IMR-90 (cell line): ENCODE measurements at regions not wholly inside any gene's neighbourhood (a gene's known extent, or its start where the extent isn't known, plus 50 kb on each side); places are given as distances from the start of the nearest gene placed in this dataset.

ENCODE experiments used
- ATAC-seq: fragments of 200-7000 bp; cut with Tn5 transposase; 2 replicates; pipeline ENCODE4 v1.9.1; 2020; ENCODE audit warnings: low read depth, mild to moderate bottlenecking, moderate library complexity
- BruUV-seq: library from RNA; stranded (reverse); fragments of 400-500 nt; replicated peaks from 2 replicates; lab custom pipeline; 2021; lab: Mats Ljungman, UMichigan
- CTCF ChIA-PET: fragments of 300-600 bp; formaldehyde crosslinking; extraction: SDS; loops from one replicate; lab custom pipeline; 2021; ENCODE audit warnings: antibody characterized with exemption; lab: Yijun Ruan, JAX
- POLR2A ChIA-PET: fragments of 300-600 bp; sonication (Branson Sonifier 250); formaldehyde crosslinking; loops from one replicate; lab custom pipeline; 2022; ENCODE audit warnings: antibody characterized with exemption; ENCODE audit not compliant: unreplicated experiment; lab: Charles Lee
- DNase-seq: peaks from one replicate; pipeline ENCODE4 v3.0.0; 2013
- H2AFZ ChIP-seq: replicated peaks from 2 replicates; pipeline ENCODE3; 2013; ENCODE audit warnings: low read length, mild to moderate bottlenecking; ENCODE audit not compliant: poor library complexity
- H2AK5ac ChIP-seq: 2 replicates; pipeline ENCODE4 v1.6.1; 2013; ENCODE audit warnings: low read depth, low read length, inconsistent platforms
- H2AK9ac ChIP-seq: replicated peaks from 2 replicates; pipeline ENCODE3; 2013; ENCODE audit warnings: mild to moderate bottlenecking, low read depth, low read length, moderate library complexity; ENCODE audit not compliant: poor library complexity
- H2BK120ac ChIP-seq: 2 replicates; pipeline ENCODE4 v1.6.1; 2013; ENCODE audit warnings: low read depth, low read length, inconsistent platforms
- H2BK15ac ChIP-seq: 3 replicates; pipeline ENCODE4 v1.6.1; 2013; ENCODE audit warnings: low read depth, low read length, inconsistent platforms
- H2BK20ac ChIP-seq: 2 replicates; pipeline ENCODE4 v1.6.1; 2013; ENCODE audit warnings: low read depth, mild to moderate bottlenecking, inconsistent platforms, low read length, moderate library complexity
- H2BK5ac ChIP-seq: 2 replicates; pipeline ENCODE4 v1.6.1; 2013; ENCODE audit warnings: mild to moderate bottlenecking, low read depth, low read length, inconsistent platforms; ENCODE audit not compliant: poor library complexity, severe bottlenecking
- H3K14ac ChIP-seq: replicated peaks from 2 replicates; pipeline ENCODE4 v1.6.1; 2013; ENCODE audit warnings: low read depth, low read length, inconsistent platforms
- H3K18ac ChIP-seq: 2 replicates; pipeline ENCODE4 v1.6.1; 2013; ENCODE audit warnings: low read depth, low read length, control low read depth
- H3K23ac ChIP-seq: 2 replicates; pipeline ENCODE4 v1.6.1; 2013; ENCODE audit warnings: low read depth, low read length, inconsistent platforms
- H3K27ac ChIP-seq: 2 replicates; pipeline ENCODE4 v1.5.1; 2013; ENCODE audit warnings: mild to moderate bottlenecking, control low read depth, low read length; ENCODE audit not compliant: insufficient read depth
- H3K27me3 ChIP-seq: 2 replicates; pipeline ENCODE4 v1.6.1; 2013; ENCODE audit warnings: low read length; ENCODE audit not compliant: control insufficient read depth, insufficient read depth
- H3K36me3 ChIP-seq: 2 replicates; pipeline ENCODE4 v1.6.1; 2013; ENCODE audit warnings: low read length, mixed read lengths; ENCODE audit not compliant: control insufficient read depth, insufficient read depth
- H3K4ac ChIP-seq: 2 replicates; pipeline ENCODE4 v1.6.1; 2013; ENCODE audit warnings: low read depth, low read length, inconsistent platforms
- H3K4me1 ChIP-seq: 2 replicates; pipeline ENCODE4 v1.6.1; 2013; ENCODE audit warnings: low read length, mixed read lengths; ENCODE audit not compliant: control insufficient read depth, insufficient read depth
- H3K4me2 ChIP-seq: 2 replicates; pipeline ENCODE4 v1.6.1; 2013; ENCODE audit warnings: low read depth, mild to moderate bottlenecking, control low read depth, low read length, moderate library complexity
- H3K4me3 ChIP-seq: 2 replicates; pipeline ENCODE4 v1.5.1; 2013; ENCODE audit warnings: low read depth, mild to moderate bottlenecking, control low read depth, low read length, moderate library complexity; ENCODE audit not compliant: insufficient read depth
- H3K56ac ChIP-seq: 2 replicates; pipeline ENCODE4 v1.6.1; 2013; ENCODE audit warnings: low read length, inconsistent platforms; ENCODE audit not compliant: insufficient read depth; ENCODE audit errors: extremely low read depth
- H3K79me1 ChIP-seq, 2 experiments: 2 replicates each; pipeline ENCODE4 v1.6.1; 2013; ENCODE audit warnings: low read length in 2 of 2, inconsistent platforms in 1 of 2, low read depth in 1 of 2
- H3K9ac ChIP-seq: 2 replicates; pipeline ENCODE4 v1.6.1; 2013; ENCODE audit warnings: low read depth, low read length, control low read depth
- H3K9me1 ChIP-seq: 2 replicates; pipeline ENCODE4 v1.6.1; 2013; ENCODE audit warnings: low read length, inconsistent platforms; ENCODE audit not compliant: insufficient read depth
- H3K9me3 ChIP-seq: 2 replicates; pipeline ENCODE4 v1.6.1; 2013; ENCODE audit warnings: low read length; ENCODE audit not compliant: control insufficient read depth, insufficient read depth
- H4K20me1 ChIP-seq: 2 replicates; pipeline ENCODE4 v1.6.1; 2013; ENCODE audit warnings: low read length, inconsistent platforms; ENCODE audit not compliant: insufficient read depth
- H4K5ac ChIP-seq: 2 replicates; pipeline ENCODE4 v1.6.1; 2013; ENCODE audit warnings: mild to moderate bottlenecking, low read depth, low read length, control low read depth
- H4K8ac ChIP-seq, 2 experiments: 2 replicates each; pipeline ENCODE4 v1.6.1; 2013; ENCODE audit warnings: low read depth in 2 of 2, low read length in 2 of 2, control low read depth in 1 of 2, inconsistent platforms in 1 of 2
- H4K91ac ChIP-seq: 2 replicates; pipeline ENCODE4 v1.6.1; 2013; ENCODE audit warnings: low read depth, low read length, inconsistent platforms; ENCODE audit not compliant: insufficient read depth
- BHLHE40 ChIP-seq: fragments of 150-350 bp; IDR thresholded peaks from 2 replicates; pipeline ENCODE4 v1.6.1; 2016; ENCODE audit warnings: mild to moderate bottlenecking, low read depth, low read length
- CEBPB ChIP-seq: IDR thresholded peaks from 2 replicates; pipeline ENCODE4 v1.6.1; 2012; ENCODE audit warnings: low read depth, low read length, improper control_type of control experiment
- CHD1 ChIP-seq: IDR thresholded peaks from 2 replicates; pipeline ENCODE4 v1.6.1; 2012; ENCODE audit warnings: low read depth, low read length, improper control_type of control experiment
- ELK1 ChIP-seq: fragments of 150-350 bp; IDR thresholded peaks from 2 replicates; pipeline ENCODE4 v1.6.1; 2016; ENCODE audit warnings: low read depth, mild to moderate bottlenecking, low read length, moderate library complexity, borderline replicate concordance
- MAFK ChIP-seq: IDR thresholded peaks from 2 replicates; pipeline ENCODE4 v1.6.1; 2012; ENCODE audit warnings: low read depth, low read length, improper control_type of control experiment
- MAZ ChIP-seq: IDR thresholded peaks from 2 replicates; pipeline ENCODE4 v1.6.1; 2012; ENCODE audit warnings: low read depth, mild to moderate bottlenecking, low read length, improper control_type of control experiment, moderate library complexity, borderline replicate concordance
- MXI1 ChIP-seq: IDR thresholded peaks from 2 replicates; pipeline ENCODE4 v1.6.1; 2012; ENCODE audit warnings: low read depth, mild to moderate bottlenecking, low read length, moderate library complexity, borderline replicate concordance
- NFE2L2 ChIP-seq: fragments of 150-350 bp; IDR thresholded peaks from 2 replicates; pipeline ENCODE4 v1.6.1; 2016; ENCODE audit warnings: low read depth, mild to moderate bottlenecking, low read length
- POLR2A ChIP-seq: IDR thresholded peaks from 2 replicates; pipeline ENCODE4 v1.6.1; 2012; ENCODE audit warnings: mild to moderate bottlenecking, low read depth, low read length
- RAD21 ChIP-seq: IDR thresholded peaks from 2 replicates; pipeline ENCODE4 v1.6.1; 2012; ENCODE audit warnings: low read length, improper control_type of control experiment
- RCOR1 ChIP-seq: IDR thresholded peaks from 2 replicates; pipeline ENCODE4 v1.6.1; 2012; ENCODE audit warnings: mild to moderate bottlenecking, low read length, improper control_type of control experiment; ENCODE audit not compliant: insufficient replicate concordance
- SMC3 ChIP-seq: fragments of 150-350 bp; IDR thresholded peaks from 2 replicates; pipeline ENCODE4 v1.6.1; 2016; ENCODE audit warnings: low read depth, mild to moderate bottlenecking, antibody characterized with exemption, low read length, moderate library complexity
- WGBS, 2 experiments: methylation state at CpG; one replicate each; pipeline versions ENCODE4 v1.1.5 to v1.1.7; 2013; ENCODE audit warnings: missing lambda C conversion rate in 2 of 2; ENCODE audit not compliant: insufficient read length in 1 of 2; ENCODE audit errors: extremely low coverage in 2 of 2; 5-methylcytosine and 5-hydroxymethylcytosine counted together
- dilution Hi-C: fragments of 300-500 bp; cut with HindIII; formaldehyde crosslinking; loops from one replicate; pipeline ENCODE4 v1.14.3; 2018; ENCODE audit warnings: low sequenced_read_pairs; ENCODE audit not compliant: unreplicated experiment
- in situ Hi-C: fragments of 300-500 bp; cut with MboI; formaldehyde crosslinking; loops from 3 replicates; pipeline ENCODE4 v1.14.3; 2019; ENCODE audit warnings: low sequenced_read_pairs, inconsistent platforms, mixed read lengths
- intact Hi-C: fragments of 100-400 bp; cut with micrococcal nuclease; formaldehyde crosslinking; loops from 2 replicates; pipeline ENCODE4 v1.10.0; 2022
- TF ChIP-seq, protein P1 (sequence below): conservative IDR thresholded peaks from 2 replicates; pipeline ENCODE4 v1.5.1; 2012; ENCODE audit warnings: mild to moderate bottlenecking, low read depth, low read length, improper control_type of control experiment

GRCh38 chr13:111614613-111615012 is 294.2 kb downstream of the TEX29 start:
- TF ChIP-seq SMC3 (no peak), MAZ (no peak), CHD1 (no peak), NFE2L2 (no peak), ELK1 (no peak), RCOR1 (no peak), MXI1 (no peak), POLR2A (no peak), RAD21 (no peak), BHLHE40 (no peak), MAFK (no peak), CEBPB (no peak)
- TF ChIP-seq, protein P1, sequence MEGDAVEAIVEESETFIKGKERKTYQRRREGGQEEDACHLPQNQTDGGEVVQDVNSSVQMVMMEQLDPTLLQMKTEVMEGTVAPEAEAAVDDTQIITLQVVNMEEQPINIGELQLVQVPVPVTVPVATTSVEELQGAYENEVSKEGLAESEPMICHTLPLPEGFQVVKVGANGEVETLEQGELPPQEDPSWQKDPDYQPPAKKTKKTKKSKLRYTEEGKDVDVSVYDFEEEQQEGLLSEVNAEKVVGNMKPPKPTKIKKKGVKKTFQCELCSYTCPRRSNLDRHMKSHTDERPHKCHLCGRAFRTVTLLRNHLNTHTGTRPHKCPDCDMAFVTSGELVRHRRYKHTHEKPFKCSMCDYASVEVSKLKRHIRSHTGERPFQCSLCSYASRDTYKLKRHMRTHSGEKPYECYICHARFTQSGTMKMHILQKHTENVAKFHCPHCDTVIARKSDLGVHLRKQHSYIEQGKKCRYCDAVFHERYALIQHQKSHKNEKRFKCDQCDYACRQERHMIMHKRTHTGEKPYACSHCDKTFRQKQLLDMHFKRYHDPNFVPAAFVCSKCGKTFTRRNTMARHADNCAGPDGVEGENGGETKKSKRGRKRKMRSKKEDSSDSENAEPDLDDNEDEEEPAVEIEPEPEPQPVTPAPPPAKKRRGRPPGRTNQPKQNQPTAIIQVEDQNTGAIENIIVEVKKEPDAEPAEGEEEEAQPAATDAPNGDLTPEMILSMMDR = no peak
- no peaks in the 10 kb centered on the region for H4K20me1 ChIP-seq
- no peak overlapping the region for H4K5ac ChIP-seq
- H2AFZ ChIP-seq = no peak overlapping the region
- H3K23ac ChIP-seq = no peak overlapping the region
- H3K9me3 ChIP-seq = peaks cover 27% of the 10 kb centered on the region
- H3K14ac ChIP-seq = no peak overlapping the region
- H2BK5ac ChIP-seq = no peak overlapping the region
- H4K8ac ChIP-seq = no peak overlapping the region
- no peak overlapping the region for H2BK15ac ChIP-seq
- DNase-seq = no peak
- H3K4me1 ChIP-seq = no peaks in the 10 kb centered on the region
- WGBS, 2 experiments = no CpG with 5 or more reads among the region's 5 CpGs
- H3K27me3 ChIP-seq = no peaks in the 10 kb centered on the region
- H3K79me1 ChIP-seq = no peaks in the 10 kb centered on the region
- no peaks in the 10 kb centered on the region for H3K9me1 ChIP-seq
- no peak overlapping the region for H2BK120ac ChIP-seq
- no peak overlapping the region for H3K56ac ChIP-seq
- H3K27ac ChIP-seq = no peak overlapping the region
- ChIA-PET POLR2A (no interaction called here), CTCF (no interaction called here)
- no peak overlapping the region for H3K4me3 ChIP-seq
- H2AK5ac ChIP-seq = no peak overlapping the region
- no peak overlapping the region for H3K18ac ChIP-seq
- H3K4me2 ChIP-seq = no peak overlapping the region
- H4K91ac ChIP-seq = no peak overlapping the region
- H3K9ac ChIP-seq = no peak overlapping the region
- ATAC-seq = no peak
- no peak overlapping the region for H2BK20ac ChIP-seq
- dilution Hi-C loops (no loop called here), intact Hi-C loops (no loop called here), in situ Hi-C loops (no loop called here)
- no peaks in the 10 kb centered on the region for H3K36me3 ChIP-seq
- BruUV-seq = no TSS peak
- no peak overlapping the region for H3K4ac ChIP-seq
- H2AK9ac ChIP-seq = no peak overlapping the region
